CD4-positive, alpha-beta T cell (primary cell): ENCODE measurements at regions not wholly inside any gene's neighbourhood (a gene's known extent, or its start where the extent isn't known, plus 50 kb on each side); places are given as distances from the start of the nearest gene placed in this dataset.

ENCODE experiments used
- ATAC-seq: fragments of 200-7000 bp; cut with Tn5 transposase; one replicate; pipeline ENCODE4 v1.10.0; 2022; ENCODE audit warnings: mild to moderate bottlenecking; ENCODE audit not compliant: poor library complexity
- CTCF ChIA-PET: fragments of 350-600 bp; sonication (Branson Sonifier 250); formaldehyde crosslinking; loops from one replicate; lab custom pipeline; 2021; ENCODE audit warnings: antibody characterized with exemption, inconsistent platforms; lab: Charles Lee
- POLR2A ChIA-PET: fragments of 350-600 bp; sonication (Branson Sonifier 250); formaldehyde crosslinking; loops from one replicate; lab custom pipeline; 2021; ENCODE audit warnings: antibody characterized with exemption, inconsistent platforms; lab: Charles Lee
- DNase-seq, 14 experiments: peaks; one replicate each; pipeline ENCODE4 v3.0.0-alpha.2; 2013 to 2020; ENCODE audit warnings: mixed read lengths in 2 of 14
- H3K27ac ChIP-seq, 2 donors: one replicate each; pipeline versions ENCODE4 v1.5.1 to v1.7.0; 2013; ENCODE audit warnings: low read length in 2 of 2, low read depth in 1 of 2, mild to moderate bottlenecking in 1 of 2
- H3K27me3 ChIP-seq, 2 experiments: 1 replicate in 1 of 2; 2 replicates in 1 of 2; pipeline versions ENCODE4 v1.6.1 to v1.7.0; 2013; ENCODE audit warnings: low read length in 2 of 2, control low read depth in 1 of 2, mild to moderate bottlenecking in 1 of 2, moderate library complexity in 1 of 2; ENCODE audit not compliant: insufficient read depth in 2 of 2, control insufficient read depth in 1 of 2
- H3K36me3 ChIP-seq: one replicate; pipeline ENCODE4 v1.6.1; 2013; ENCODE audit warnings: low read length, control low read depth; ENCODE audit not compliant: insufficient read depth
- H3K4me1 ChIP-seq: one replicate; pipeline ENCODE4 v1.6.1; 2013; ENCODE audit warnings: low read length, control low read depth; ENCODE audit not compliant: insufficient read depth
- H3K4me3 ChIP-seq: one replicate; pipeline ENCODE4 v1.5.1; 2013; ENCODE audit warnings: mild to moderate bottlenecking, low read length, moderate library complexity
- H3K9me3 ChIP-seq, 2 experiments: 1 replicate in 1 of 2; 2 replicates in 1 of 2; pipeline versions ENCODE4 v1.6.1 to v1.7.0; 2013; ENCODE audit warnings: low read length in 2 of 2, mild to moderate bottlenecking in 2 of 2, control low read depth in 1 of 2, moderate library complexity in 1 of 2; ENCODE audit not compliant: control insufficient read depth in 1 of 2, insufficient read depth in 1 of 2
- H3K27ac Mint-ChIP-seq: one replicate; pipeline ENCODE4 v1.8.0; 2020; ENCODE audit warnings: mixed read lengths
- H3K27me3 Mint-ChIP-seq: one replicate; pipeline ENCODE4 v1.8.0; 2021; ENCODE audit warnings: mixed read lengths
- H3K36me3 Mint-ChIP-seq: one replicate; pipeline ENCODE4 v1.8.0; 2021; ENCODE audit warnings: low read depth, mixed read lengths
- H3K4me1 Mint-ChIP-seq: one replicate; pipeline ENCODE4 v1.8.0; 2021; ENCODE audit warnings: low read depth, mixed read lengths
- H3K4me3 Mint-ChIP-seq: one replicate; pipeline ENCODE4 v1.8.0; 2020; ENCODE audit warnings: mild to moderate bottlenecking, mixed read lengths
- H3K9me3 Mint-ChIP-seq: one replicate; pipeline ENCODE4 v1.8.0; 2020; ENCODE audit warnings: mixed read lengths
- intact Hi-C, 2 experiments: fragments of 100-400 bp; cut with DNase I in 1 of 2; cut with micrococcal nuclease in 1 of 2; formaldehyde crosslinking; loops; one replicate each; pipeline versions ENCODE4 v1.15.1 to v1.9.0; 2023 to 2025; cut with DNase I, micrococcal nuclease
- TF ChIP-seq, protein P1 (sequence below): fragments of 200-600 bp; IDR thresholded peaks from one replicate; pipeline ENCODE4 v1.8.0; 2022; ENCODE audit warnings: antibody characterized with exemption, mild to moderate bottlenecking

DNA sequence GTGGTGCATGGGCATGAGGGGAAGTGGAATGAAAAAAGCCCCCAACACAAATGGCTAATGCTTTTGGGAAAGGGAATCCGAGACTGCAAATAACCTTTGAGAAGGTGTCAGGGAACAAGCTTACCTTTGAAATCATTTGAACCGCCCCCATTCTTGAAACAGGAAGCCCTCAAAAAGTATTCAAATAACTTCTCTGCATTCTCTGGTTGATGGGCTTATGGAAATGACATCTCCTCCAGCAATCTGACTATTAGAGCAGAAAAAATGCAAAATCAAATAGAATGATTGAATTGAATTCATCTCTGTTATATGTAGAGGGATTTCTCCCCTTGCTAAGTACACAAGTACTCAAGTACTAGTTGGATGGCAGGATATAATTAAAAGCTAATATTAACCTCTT lies 409.9 kb downstream of the TMEM135 start:
- no peaks in the 10 kb centered on the region for H3K4me1 Mint-ChIP-seq
- intact Hi-C loops: no loop called here

DNA sequence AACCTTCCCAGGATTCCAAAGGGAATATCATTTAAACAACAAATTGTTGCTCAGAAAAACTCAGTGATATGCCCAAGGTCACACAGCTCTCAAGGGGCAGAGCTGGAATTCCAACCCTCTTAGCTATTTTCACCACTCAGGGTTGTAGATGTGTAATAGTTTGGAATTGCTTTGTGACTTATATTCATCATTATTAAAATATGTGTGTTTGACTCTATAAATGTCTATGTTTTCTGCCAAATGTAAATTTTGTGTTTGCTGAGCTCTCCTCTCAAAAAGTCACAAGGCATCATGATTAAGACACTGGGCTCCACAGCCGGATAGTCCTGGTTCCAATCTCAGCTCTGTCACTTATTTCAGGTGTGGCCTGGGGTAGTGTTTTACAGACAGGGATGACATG lies 407.3 kb downstream of the TMEM135 start:
- Mint-ChIP-seq H3K9me3 (no peaks in the 10 kb centered on the region), H3K4me3 (no peak overlapping the region), H3K27ac (no peak overlapping the region), H3K27me3 (peaks cover 21% of the 10 kb centered on the region), H3K4me1 (no peaks in the 10 kb centered on the region), H3K36me3 (no peaks in the 10 kb centered on the region)
- H3K27me3 ChIP-seq: no peaks in the 10 kb centered on the region
- DNase-seq (no peak), ATAC-seq (no peak)
- H3K4me3 ChIP-seq: no peak overlapping the region
- no peaks in the 10 kb centered on the region for H3K4me1 ChIP-seq
- H3K36me3 ChIP-seq: no peaks in the 10 kb centered on the region
- no peaks in the 10 kb centered on the region for H3K9me3 ChIP-seq
- POLR2A ChIA-PET: no interaction called here
- H3K27ac ChIP-seq: no peak overlapping the region
- intact Hi-C loops: no loop called here
- CTCF ChIA-PET: no interaction called here
- TF ChIP-seq, protein P1, sequence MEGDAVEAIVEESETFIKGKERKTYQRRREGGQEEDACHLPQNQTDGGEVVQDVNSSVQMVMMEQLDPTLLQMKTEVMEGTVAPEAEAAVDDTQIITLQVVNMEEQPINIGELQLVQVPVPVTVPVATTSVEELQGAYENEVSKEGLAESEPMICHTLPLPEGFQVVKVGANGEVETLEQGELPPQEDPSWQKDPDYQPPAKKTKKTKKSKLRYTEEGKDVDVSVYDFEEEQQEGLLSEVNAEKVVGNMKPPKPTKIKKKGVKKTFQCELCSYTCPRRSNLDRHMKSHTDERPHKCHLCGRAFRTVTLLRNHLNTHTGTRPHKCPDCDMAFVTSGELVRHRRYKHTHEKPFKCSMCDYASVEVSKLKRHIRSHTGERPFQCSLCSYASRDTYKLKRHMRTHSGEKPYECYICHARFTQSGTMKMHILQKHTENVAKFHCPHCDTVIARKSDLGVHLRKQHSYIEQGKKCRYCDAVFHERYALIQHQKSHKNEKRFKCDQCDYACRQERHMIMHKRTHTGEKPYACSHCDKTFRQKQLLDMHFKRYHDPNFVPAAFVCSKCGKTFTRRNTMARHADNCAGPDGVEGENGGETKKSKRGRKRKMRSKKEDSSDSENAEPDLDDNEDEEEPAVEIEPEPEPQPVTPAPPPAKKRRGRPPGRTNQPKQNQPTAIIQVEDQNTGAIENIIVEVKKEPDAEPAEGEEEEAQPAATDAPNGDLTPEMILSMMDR: no peak

More for the DNA sequence above, 409.9 kb downstream of the TMEM135 start:
- no peaks in the 10 kb centered on the region for H3K9me3 ChIP-seq
- no peaks in the 10 kb centered on the region for H3K36me3 ChIP-seq
- H3K4me3 ChIP-seq: no peak overlapping the region
- no peaks in the 10 kb centered on the region for H3K27me3 ChIP-seq
- ATAC-seq: no peak
- DNase-seq: no peak
- H3K27ac ChIP-seq: no peak overlapping the region
- TF ChIP-seq, protein P1: no peak
- no peaks in the 10 kb centered on the region for H3K36me3 Mint-ChIP-seq
- no peak overlapping the region for H3K4me3 Mint-ChIP-seq
- no peak overlapping the region for H3K27ac Mint-ChIP-seq
- ChIA-PET POLR2A (no interaction called here), CTCF (no interaction called here)
- H3K4me1 ChIP-seq: no peaks in the 10 kb centered on the region
- no peaks in the 10 kb centered on the region for H3K9me3 Mint-ChIP-seq
- H3K27me3 Mint-ChIP-seq: peaks cover 15% of the 10 kb centered on the region

DNA sequence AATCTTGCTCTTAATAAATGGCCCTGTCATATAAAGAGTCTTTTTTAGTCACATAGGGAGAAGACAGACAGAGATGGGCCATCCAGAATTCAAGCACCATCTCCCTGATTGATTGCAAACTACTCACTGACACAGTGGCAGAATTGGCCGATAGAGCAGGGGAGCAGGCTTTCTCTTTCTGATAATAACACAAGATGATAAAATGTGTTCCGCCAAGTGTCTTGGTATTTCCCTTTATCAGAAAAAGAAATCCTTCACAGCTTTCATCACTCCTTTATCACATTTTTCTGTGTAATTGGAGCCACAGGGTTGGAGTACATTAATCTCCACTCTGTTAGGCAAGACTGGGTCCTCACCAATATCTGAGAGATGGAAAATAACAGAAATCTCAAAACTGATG lies 406.0 kb downstream of the TMEM135 start:
- DNase-seq (no peak), ATAC-seq (no peak)
- H3K27ac ChIP-seq: no peak overlapping the region
- H3K4me3 Mint-ChIP-seq: no peak overlapping the region
- ChIA-PET POLR2A (no interaction called here), CTCF (interaction anchor here (1.2 kb wide), 1 partner anchor 25 kb away, joined by 4 read pairs; no protein-coding TSS in a partner anchor)
- H3K27me3 Mint-ChIP-seq: peaks cover 21% of the 10 kb centered on the region
- no peak overlapping the region for H3K4me3 ChIP-seq
- no peaks in the 10 kb centered on the region for H3K36me3 ChIP-seq
- no peaks in the 10 kb centered on the region for H3K4me1 Mint-ChIP-seq
- H3K27ac Mint-ChIP-seq: no peak overlapping the region
- H3K9me3 ChIP-seq: no peaks in the 10 kb centered on the region
- no peaks in the 10 kb centered on the region for H3K27me3 ChIP-seq
- intact Hi-C loops: no loop called here
- TF ChIP-seq, protein P1: no peak
- H3K36me3 Mint-ChIP-seq: no peaks in the 10 kb centered on the region
- no peaks in the 10 kb centered on the region for H3K4me1 ChIP-seq
- H3K9me3 Mint-ChIP-seq: no peaks in the 10 kb centered on the region
